Heart right ventricle (tissue), 16 donors: ENCODE measurements at regions not wholly inside any gene's neighbourhood (a gene's known extent, or its start where the extent isn't known, plus 50 kb on each side); places are given as distances from the start of the nearest gene placed in this dataset.

Experiments
- ATAC-seq, 8 donors: fragments of 200-7000 bp; cut with Tn5 transposase; one replicate each; pipeline ENCODE4 v1.9.1; 2020; ENCODE audit warnings: mild to moderate bottlenecking in 8 of 8, moderate library complexity in 8 of 8, moderate number of reproducible peaks in 1 of 8
- DNase-seq, 2 donors: peaks; one replicate each; pipeline ENCODE4 v3.0.0-alpha.2; 2020
- H3K27ac ChIP-seq, 10 donors: fragments of 200-600 bp; sonication (generic) in 2 of 10; one replicate each; pipeline versions ENCODE4 v1.5.0 to v1.8.0; 2020 to 2022; ENCODE audit warnings: mild to moderate bottlenecking in 3 of 10
- H3K27me3 ChIP-seq, 7 donors: fragments of 200-600 bp; one replicate each; pipeline ENCODE4 v1.8.0; 2021 to 2022; ENCODE audit warnings: mild to moderate bottlenecking in 2 of 7
- H3K36me3 ChIP-seq, 9 donors: fragments of 200-600 bp; sonication (generic) in 1 of 9; one replicate each; pipeline versions ENCODE4 v1.5.0 to v1.8.0; 2020 to 2022; ENCODE audit warnings: mild to moderate bottlenecking in 2 of 9
- H3K4me1 ChIP-seq, 9 donors: fragments of 200-600 bp; sonication (generic) in 1 of 9; one replicate each; pipeline versions ENCODE4 v1.5.0 to v1.8.0; 2020 to 2022; ENCODE audit warnings: mild to moderate bottlenecking in 4 of 9
- H3K4me3 ChIP-seq, 10 donors: fragments of 200-600 bp; sonication (generic) in 2 of 10; one replicate each; pipeline versions ENCODE4 v1.5.0 to v1.8.0; 2020 to 2022; ENCODE audit warnings: mild to moderate bottlenecking in 7 of 10, moderate library complexity in 2 of 10
- H3K9me3 ChIP-seq, 11 donors: fragments of 200-600 bp in 10 of 11; sonication (generic) in 2 of 11; one replicate each; pipeline versions ENCODE4 v1.5.0 to v1.8.0; 2013 to 2022; ENCODE audit warnings: mild to moderate bottlenecking in 2 of 11, control low read depth in 1 of 11, moderate library complexity in 1 of 11
- WGBS, 2 donors: extraction: QIAGEN DNeasy Blood & Tissue Kit; methylation state at CpG; one replicate each; pipeline ENCODE4 v1.1.7; 2013; ENCODE audit warnings: inconsistent platforms in 1 of 2; 5-methylcytosine and 5-hydroxymethylcytosine counted together
- intact Hi-C, 10 donors: fragments of 100-400 bp; cut with DNase I; formaldehyde crosslinking; loops; one replicate each; pipeline versions ENCODE4 v1.11.1 to v1.14.2; 2022
- TF ChIP-seq, protein P1 (sequence below), 9 donors: fragments of 200-600 bp; sonication (generic) in 2 of 9; IDR thresholded peaks; one replicate each; pipeline versions ENCODE4 v1.5.0 to v1.8.0; 2021 to 2022; ENCODE audit warnings: antibody characterized with exemption in 9 of 9, mild to moderate bottlenecking in 5 of 9, moderate library complexity in 1 of 9
- donor health status: Arrhythmogenic right ventricular cardiomyopathy.
- donor health status: ischemic (EF 13 %, LVEDD 7.1; RV severe dilation, severe dysfunction).
- donor health status: healthy with polysubstance abuse.
- donor health status: DM: no; HTN: yes; CAD: no.
- donor health status: DM: no; HTN: no; CAD: no.
- donor health status: ischemic (EF 25% LVEDD 6.9; RV normal size, moderate dysfunction).
- donor health status: ischemic (EF 25% LVEDD 5.7; RV mildly dilated, moderate dysfunction).
- donor health status: healthy.
- donor health status: DM: yes; HTN: yes; CAD: no.
- donor health status: Ischemic cardiomyopathy.
- donor health status: ischemic (EF 35%, LVEDD 5.7; RV mildly dilated, moderate dysfunction).
- donor health status: nonischemic (EF 11% LVEDD 7.7; RV severe dilation, severe dysfunction).
- donor health status: DM: yes; HTN: yes; CAD: no.
- donor health status: PGD.
- donor health status: ischemic (EF 29% LVEDD 5.4; RV normal size, mild dysfunction).
- donor health status: nonischemic (EF 23%, LVEDD 6.1; RV moderate dilation, normal function).

DNA sequence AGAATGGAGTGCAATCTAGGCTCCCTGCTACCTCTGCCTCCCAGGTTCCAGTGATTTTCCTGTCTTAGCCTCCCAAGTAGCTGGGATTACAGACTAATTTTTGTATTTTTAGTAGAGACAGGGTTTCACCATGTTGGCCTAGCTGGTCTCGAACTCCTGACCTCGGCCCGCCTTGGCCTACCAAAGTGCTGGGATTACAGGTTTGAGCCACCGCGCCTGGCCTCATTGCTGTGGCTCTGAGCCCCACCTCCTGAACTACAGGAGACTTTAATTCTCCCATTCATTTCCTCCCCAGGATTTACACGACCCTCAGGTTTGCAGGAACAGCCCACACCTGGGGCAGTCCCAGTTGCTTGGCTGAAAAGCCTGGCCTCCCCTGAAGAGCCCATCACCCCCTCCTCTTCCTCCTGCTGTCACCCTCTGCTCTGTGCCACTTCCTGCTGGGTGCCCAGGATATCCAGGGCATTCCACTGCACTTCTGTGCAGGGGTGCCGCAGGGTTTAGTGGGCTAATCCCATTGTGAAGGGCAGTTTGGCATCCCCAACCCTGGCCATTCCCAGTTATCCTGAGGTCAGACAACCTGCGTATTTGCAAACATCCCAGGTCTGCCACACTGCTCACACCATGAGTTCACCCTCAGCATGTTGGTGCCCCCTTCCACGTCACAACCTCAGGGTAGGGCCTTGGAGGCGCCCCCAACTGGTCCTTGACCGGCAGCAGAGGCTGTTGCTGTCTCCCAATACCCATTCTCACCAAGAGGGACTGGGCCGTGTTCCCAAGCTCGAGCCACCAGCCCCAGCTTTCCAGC is 265.0 kb upstream of the IRX4 start:
- Histone ChIP-seq H3K4me1 (no peaks in the 10 kb centered on the region), H3K36me3 (no peaks in the 10 kb centered on the region), H3K4me3 (no peak overlapping the region), H3K27ac (no peak overlapping the region), H3K9me3 (peaks cover 0 to 8% (median 0%) of the 10 kb centered on the region in 11 donors), H3K27me3 (peaks cover 0 to 23% (median 9%) of the 10 kb centered on the region in 7 donors)
- 75 to 78% methylated on average over 13 of the region's 13 CpGs for whole genome bisulfite sequencing, 2 donors
- DNase-seq (no peak), ATAC-seq (no peak)
- TF ChIP-seq, protein P1, sequence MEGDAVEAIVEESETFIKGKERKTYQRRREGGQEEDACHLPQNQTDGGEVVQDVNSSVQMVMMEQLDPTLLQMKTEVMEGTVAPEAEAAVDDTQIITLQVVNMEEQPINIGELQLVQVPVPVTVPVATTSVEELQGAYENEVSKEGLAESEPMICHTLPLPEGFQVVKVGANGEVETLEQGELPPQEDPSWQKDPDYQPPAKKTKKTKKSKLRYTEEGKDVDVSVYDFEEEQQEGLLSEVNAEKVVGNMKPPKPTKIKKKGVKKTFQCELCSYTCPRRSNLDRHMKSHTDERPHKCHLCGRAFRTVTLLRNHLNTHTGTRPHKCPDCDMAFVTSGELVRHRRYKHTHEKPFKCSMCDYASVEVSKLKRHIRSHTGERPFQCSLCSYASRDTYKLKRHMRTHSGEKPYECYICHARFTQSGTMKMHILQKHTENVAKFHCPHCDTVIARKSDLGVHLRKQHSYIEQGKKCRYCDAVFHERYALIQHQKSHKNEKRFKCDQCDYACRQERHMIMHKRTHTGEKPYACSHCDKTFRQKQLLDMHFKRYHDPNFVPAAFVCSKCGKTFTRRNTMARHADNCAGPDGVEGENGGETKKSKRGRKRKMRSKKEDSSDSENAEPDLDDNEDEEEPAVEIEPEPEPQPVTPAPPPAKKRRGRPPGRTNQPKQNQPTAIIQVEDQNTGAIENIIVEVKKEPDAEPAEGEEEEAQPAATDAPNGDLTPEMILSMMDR (IDR thresholded peaks at IDR 0.05) = no peak
- intact Hi-C loops = loop anchor here in 1 of 10 donors (10.0 kb wide), 1 partner anchor 173 kb away; no protein-coding TSS in a partner anchor

DNA sequence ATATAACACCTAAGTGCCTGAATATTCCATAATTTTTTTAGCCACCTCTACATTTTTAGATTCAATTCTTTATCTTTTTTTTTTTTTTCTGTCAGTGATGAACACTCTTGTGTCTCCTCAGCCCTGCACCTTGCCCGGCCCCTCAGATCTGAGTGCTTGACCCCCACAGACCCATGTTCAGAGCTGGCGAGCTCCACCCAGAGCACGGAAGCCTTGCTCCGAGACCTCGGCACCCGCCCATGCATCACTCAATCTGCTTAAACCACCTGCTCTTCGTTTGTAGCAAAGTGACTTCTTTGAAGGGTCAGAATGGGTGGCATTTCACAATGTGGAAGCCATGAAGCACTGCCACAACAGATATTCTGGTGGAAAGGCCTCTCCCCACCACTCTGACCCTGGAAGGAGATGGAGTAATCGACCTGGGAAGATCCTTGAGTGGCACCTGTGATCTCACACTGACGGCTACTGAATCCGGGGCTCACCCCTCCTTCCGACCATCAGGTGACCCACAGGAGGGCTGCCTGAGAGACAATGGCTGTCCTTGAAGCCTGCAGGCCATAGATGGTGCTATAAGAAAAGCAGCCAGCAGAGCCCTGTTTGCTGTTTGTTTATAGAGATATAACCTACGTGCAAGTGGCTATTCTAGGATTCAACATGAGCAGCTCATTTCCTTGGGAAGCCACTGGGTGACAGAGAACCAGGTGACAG is 261.1 kb upstream of the IRX4 start:
- DNase-seq = no peak
- Histone ChIP-seq H3K27me3 (peaks cover 0 to 27% (median 3%) of the 10 kb centered on the region in 7 donors), H3K4me1 (no peaks in the 10 kb centered on the region), H3K27ac (no peak overlapping the region), H3K4me3 (no peak overlapping the region), H3K36me3 (no peaks in the 10 kb centered on the region), H3K9me3 (peaks cover 0 to 8% (median 0%) of the 10 kb centered on the region in 11 donors)
- no peak for ATAC-seq
- intact Hi-C loops = loop anchor here in 2 of 10 donors (2.0 to 10.0 kb wide), 2 partner anchors 45 to 169 kb away; no protein-coding TSS in a partner anchor
- WGBS, 2 donors = 75 to 79% methylated on average over 12 of the region's 12 CpGs
- TF ChIP-seq, protein P1 (IDR thresholded peaks at IDR 0.05) = no peak

DNA sequence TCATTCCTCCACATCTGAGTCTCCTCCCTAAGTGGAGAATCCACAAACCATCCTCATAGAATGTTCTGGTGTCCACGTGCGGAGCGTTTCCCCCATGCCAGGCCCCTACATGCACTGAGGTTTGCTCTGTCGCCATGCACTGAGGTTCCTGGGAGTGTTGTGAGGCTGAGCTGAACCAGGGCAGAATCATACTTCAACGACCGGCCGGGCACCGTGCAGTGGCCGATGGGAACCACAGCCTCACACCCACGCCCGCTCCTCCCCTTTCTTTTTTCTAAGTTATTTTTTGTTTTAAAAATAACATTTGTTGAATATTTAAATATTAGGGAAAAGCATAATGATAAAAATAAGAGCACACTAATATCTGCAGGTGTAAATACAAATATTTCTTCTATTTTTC is 260.4 kb upstream of the IRX4 start:
- no peak for ATAC-seq
- intact Hi-C loops = loop anchor here in 2 of 10 donors (2.0 to 10.0 kb wide), 2 partner anchors 44 to 168 kb away; no protein-coding TSS in a partner anchor
- WGBS, 2 donors = 89 to 90% methylated on average over 11 of the region's 11 CpGs

More for the DNA sequence above, 260.4 kb upstream of the IRX4 start:
- Histone ChIP-seq H3K9me3 (peaks cover 0 to 8% (median 0%) of the 10 kb centered on the region in 11 donors), H3K4me3 (no peak overlapping the region), H3K4me1 (no peaks in the 10 kb centered on the region), H3K27me3 (peaks cover 0 to 30% (median 3%) of the 10 kb centered on the region in 7 donors), H3K27ac (no peak overlapping the region), H3K36me3 (no peaks in the 10 kb centered on the region)
- TF ChIP-seq, protein P1 (IDR thresholded peaks at IDR 0.05) = no peak
- DNase-seq = no peak
